ENCODE measurements at regions not wholly inside any gene's neighbourhood (a gene's known extent, or its start where the extent isn't known, plus 50 kb on each side); places are given as distances from the start of the nearest gene placed in this dataset.

- Histone ChIP-seq H3K36me3 (ENCODE audit: control insufficient read depth, insufficient read depth, low read length) (no peaks in the 10 kb centered on the region), H3K4me3 (ENCODE audit: low read length) (no peak overlapping the region), H3K9me3 (ENCODE audit: control insufficient read depth, insufficient read depth, low read length) (no peaks in the 10 kb centered on the region), H3K27me3 (ENCODE audit: control insufficient read depth, insufficient read depth, low read length) (no peaks in the 10 kb centered on the region), H3K27ac (ENCODE audit: low read length) (no peak overlapping the region), H3K4me1 (ENCODE audit: control insufficient read depth, insufficient read depth, low read length) (peaks cover 11% of the 10 kb centered on the region)
- WGBS (ENCODE audit: insufficient coverage, insufficient read length): no CpG with 5 or more reads among the region's 5 CpGs
- no peak for DNase-seq (ENCODE audit: low read depth, low spot score)
Measured at GRCh38 chr3:44077267-44077666, 164.4 kb upstream of the TOPAZ1 start.

- H3K27ac ChIP-seq (ENCODE audit: low read length): no peak overlapping the region
- H3K4me3 ChIP-seq (ENCODE audit: low read length): no peak overlapping the region
- no peaks in the 10 kb centered on the region for H3K27me3 ChIP-seq (ENCODE audit: control insufficient read depth, insufficient read depth, low read length)
- DNase-seq (ENCODE audit: low read depth, low spot score): no peak
- no peaks in the 10 kb centered on the region for H3K9me3 ChIP-seq (ENCODE audit: control insufficient read depth, insufficient read depth, low read length)
- H3K4me1 ChIP-seq (ENCODE audit: control insufficient read depth, insufficient read depth, low read length): peaks cover 11% of the 10 kb centered on the region
- H3K36me3 ChIP-seq (ENCODE audit: control insufficient read depth, insufficient read depth, low read length): no peaks in the 10 kb centered on the region
- no CpG with 5 or more reads among the region's 7 CpGs for WGBS (ENCODE audit: insufficient coverage, insufficient read length)
Measured at GRCh38 chr3:44078863-44079262, 162.8 kb upstream of the TOPAZ1 start.

GRCh38 chr3:44079916-44080315 lies 161.8 kb upstream of the TOPAZ1 start:
- no CpG with 5 or more reads among the region's 1 CpG for WGBS (ENCODE audit: insufficient coverage, insufficient read length)
- Histone ChIP-seq H3K27ac (ENCODE audit: low read length) (no peak overlapping the region), H3K4me3 (ENCODE audit: low read length) (no peak overlapping the region), H3K4me1 (ENCODE audit: control insufficient read depth, insufficient read depth, low read length) (peaks cover 6% of the 10 kb centered on the region), H3K27me3 (ENCODE audit: control insufficient read depth, insufficient read depth, low read length) (no peaks in the 10 kb centered on the region), H3K9me3 (ENCODE audit: control insufficient read depth, insufficient read depth, low read length) (no peaks in the 10 kb centered on the region), H3K36me3 (ENCODE audit: control insufficient read depth, insufficient read depth, low read length) (no peaks in the 10 kb centered on the region)
- DNase-seq (ENCODE audit: low read depth, low spot score): no peak

GRCh38 chr3:44080474-44081072 lies 161.1 kb upstream of the TOPAZ1 start:
- WGBS (ENCODE audit: insufficient coverage, insufficient read length): no CpG with 5 or more reads among the region's 11 CpGs

GRCh38 chr3:44090036-44090435 lies 151.7 kb upstream of the TOPAZ1 start:
- Histone ChIP-seq H3K4me3 (ENCODE audit: low read length) (no peak overlapping the region), H3K9me3 (ENCODE audit: control insufficient read depth, insufficient read depth, low read length) (no peaks in the 10 kb centered on the region), H3K27ac (ENCODE audit: low read length) (no peak overlapping the region), H3K27me3 (ENCODE audit: control insufficient read depth, insufficient read depth, low read length) (no peaks in the 10 kb centered on the region), H3K36me3 (ENCODE audit: control insufficient read depth, insufficient read depth, low read length) (no peaks in the 10 kb centered on the region), H3K4me1 (ENCODE audit: control insufficient read depth, insufficient read depth, low read length) (no peaks in the 10 kb centered on the region)
- no CpG with 5 or more reads among the region's 2 CpGs for WGBS (ENCODE audit: insufficient coverage, insufficient read length)
- no peak for DNase-seq (ENCODE audit: low read depth, low spot score)

More at GRCh38 chr3:44080474-44081072, 161.1 kb upstream of the TOPAZ1 start:
- Histone ChIP-seq H3K27ac (ENCODE audit: low read length) (no peak overlapping the region), H3K4me3 (ENCODE audit: low read length) (no peak overlapping the region), H3K9me3 (ENCODE audit: control insufficient read depth, insufficient read depth, low read length) (no peaks in the 10 kb centered on the region), H3K27me3 (ENCODE audit: control insufficient read depth, insufficient read depth, low read length) (no peaks in the 10 kb centered on the region), H3K4me1 (ENCODE audit: control insufficient read depth, insufficient read depth, low read length) (peaks cover 6% of the 10 kb centered on the region), H3K36me3 (ENCODE audit: control insufficient read depth, insufficient read depth, low read length) (no peaks in the 10 kb centered on the region)
- no peak for DNase-seq (ENCODE audit: low read depth, low spot score)

- WGBS (ENCODE audit: insufficient coverage, insufficient read length): no CpG with 5 or more reads among the region's 3 CpGs
- no peak overlapping the region for H3K4me3 ChIP-seq (ENCODE audit: low read length)
- H3K27ac ChIP-seq (ENCODE audit: low read length): no peak overlapping the region
- no peaks in the 10 kb centered on the region for H3K9me3 ChIP-seq (ENCODE audit: control insufficient read depth, insufficient read depth, low read length)
- H3K27me3 ChIP-seq (ENCODE audit: control insufficient read depth, insufficient read depth, low read length): no peaks in the 10 kb centered on the region
- DNase-seq (ENCODE audit: low read depth, low spot score): no peak
- no peaks in the 10 kb centered on the region for H3K36me3 ChIP-seq (ENCODE audit: control insufficient read depth, insufficient read depth, low read length)
- H3K4me1 ChIP-seq (ENCODE audit: control insufficient read depth, insufficient read depth, low read length): no peaks in the 10 kb centered on the region
Measured at GRCh38 chr3:44092497-44092896, 149.2 kb upstream of the TOPAZ1 start.

GRCh38 chr3:44093531-44093930 lies 148.2 kb upstream of the TOPAZ1 start:
- WGBS (ENCODE audit: insufficient coverage, insufficient read length): no CpG with 5 or more reads among the region's 2 CpGs
- no peak for DNase-seq (ENCODE audit: low read depth, low spot score)
- H3K4me1 ChIP-seq (ENCODE audit: control insufficient read depth, insufficient read depth, low read length): no peaks in the 10 kb centered on the region
- H3K27ac ChIP-seq (ENCODE audit: low read length): no peak overlapping the region
- H3K4me3 ChIP-seq (ENCODE audit: low read length): no peak overlapping the region
- H3K27me3 ChIP-seq (ENCODE audit: control insufficient read depth, insufficient read depth, low read length): no peaks in the 10 kb centered on the region
- H3K9me3 ChIP-seq (ENCODE audit: control insufficient read depth, insufficient read depth, low read length): no peaks in the 10 kb centered on the region
- no peaks in the 10 kb centered on the region for H3K36me3 ChIP-seq (ENCODE audit: control insufficient read depth, insufficient read depth, low read length)

- H3K27me3 ChIP-seq (ENCODE audit: control insufficient read depth, insufficient read depth, low read length): no peaks in the 10 kb centered on the region
- WGBS (ENCODE audit: insufficient coverage, insufficient read length): no CpG with 5 or more reads among the region's 12 CpGs
- H3K36me3 ChIP-seq (ENCODE audit: control insufficient read depth, insufficient read depth, low read length): no peaks in the 10 kb centered on the region
- DNase-seq (ENCODE audit: low read depth, low spot score): no peak
- no peaks in the 10 kb centered on the region for H3K9me3 ChIP-seq (ENCODE audit: control insufficient read depth, insufficient read depth, low read length)
- H3K27ac ChIP-seq (ENCODE audit: low read length): no peak overlapping the region
- no peaks in the 10 kb centered on the region for H3K4me1 ChIP-seq (ENCODE audit: control insufficient read depth, insufficient read depth, low read length)
- no peak overlapping the region for H3K4me3 ChIP-seq (ENCODE audit: low read length)
Measured at GRCh38 chr3:44098656-44099415, 142.8 kb upstream of the TOPAZ1 start.

- no peaks in the 10 kb centered on the region for H3K36me3 ChIP-seq (ENCODE audit: control insufficient read depth, insufficient read depth, low read length)
- no peak overlapping the region for H3K4me3 ChIP-seq (ENCODE audit: low read length)
- DNase-seq (ENCODE audit: low read depth, low spot score): no peak
- no peaks in the 10 kb centered on the region for H3K9me3 ChIP-seq (ENCODE audit: control insufficient read depth, insufficient read depth, low read length)
- H3K4me1 ChIP-seq (ENCODE audit: control insufficient read depth, insufficient read depth, low read length): no peaks in the 10 kb centered on the region
- no peaks in the 10 kb centered on the region for H3K27me3 ChIP-seq (ENCODE audit: control insufficient read depth, insufficient read depth, low read length)
- WGBS (ENCODE audit: insufficient coverage, insufficient read length): no CpG with 5 or more reads among the region's 6 CpGs
- no peak overlapping the region for H3K27ac ChIP-seq (ENCODE audit: low read length)
Measured at GRCh38 chr3:44099566-44100297, 142.0 kb upstream of the TOPAZ1 start.

- DNase-seq (ENCODE audit: low read depth, low spot score): no peak
- H3K27me3 ChIP-seq (ENCODE audit: control insufficient read depth, insufficient read depth, low read length): no peaks in the 10 kb centered on the region
- no peaks in the 10 kb centered on the region for H3K36me3 ChIP-seq (ENCODE audit: control insufficient read depth, insufficient read depth, low read length)
- H3K4me3 ChIP-seq (ENCODE audit: low read length): no peak overlapping the region
- WGBS (ENCODE audit: insufficient coverage, insufficient read length): no CpG with 5 or more reads among the region's 2 CpGs
- no peak overlapping the region for H3K27ac ChIP-seq (ENCODE audit: low read length)
- no peaks in the 10 kb centered on the region for H3K9me3 ChIP-seq (ENCODE audit: control insufficient read depth, insufficient read depth, low read length)
- H3K4me1 ChIP-seq (ENCODE audit: control insufficient read depth, insufficient read depth, low read length): no peaks in the 10 kb centered on the region
Measured at GRCh38 chr3:44100298-44100695, 141.4 kb upstream of the TOPAZ1 start.

All from iPS DF 6.9 (cell line).